Right lobe of liver (tissue), 4 donors: ENCODE measurements at regions not wholly inside any gene's neighbourhood (a gene's known extent, or its start where the extent isn't known, plus 50 kb on each side); places are given as distances from the start of the nearest gene placed in this dataset.

Experiments
- CTCF ChIP-seq, 4 donors: fragments of 200-600 bp in 3 of 4; fragments of 450-650 bp in 1 of 4; IDR thresholded peaks; one replicate each; pipeline versions ENCODE4 v1.5.1 to v1.8.0; 2016 to 2022; ENCODE audit warnings: antibody characterized with exemption in 4 of 4, mild to moderate bottlenecking in 2 of 4
- POLR2A ChIP-seq: fragments of 450-650 bp; IDR thresholded peaks from one replicate; pipeline ENCODE4 v1.6.1; 2017; ENCODE audit warnings: antibody characterized with exemption, mild to moderate bottlenecking
- donor health status: DM: no; HTN: no; CAD: no.
- donor health status: DM: no; HTN: no; CAD: no.
- donor health status: DM: no; HTN: yes; CAD: no.

GRCh38 chr1:177789956-177790355 lies 179.9 kb downstream of the SEC16B start:
- TF ChIP-seq POLR2A, result no peak
- no peak for TF ChIP-seq CTCF (IDR thresholded peaks at IDR 0.05)
